ENCODE measurements at regions not wholly inside any gene's neighbourhood (a gene's known extent, or its start where the extent isn't known, plus 50 kb on each side); places are given as distances from the start of the nearest gene placed in this dataset.

- CTCF ChIA-PET, result no interaction called here
- no peak for DNase-seq
These were observed 212.8 kb upstream of the BMP4 start for GRCh38 chr14:54169254-54169924.

DNA sequence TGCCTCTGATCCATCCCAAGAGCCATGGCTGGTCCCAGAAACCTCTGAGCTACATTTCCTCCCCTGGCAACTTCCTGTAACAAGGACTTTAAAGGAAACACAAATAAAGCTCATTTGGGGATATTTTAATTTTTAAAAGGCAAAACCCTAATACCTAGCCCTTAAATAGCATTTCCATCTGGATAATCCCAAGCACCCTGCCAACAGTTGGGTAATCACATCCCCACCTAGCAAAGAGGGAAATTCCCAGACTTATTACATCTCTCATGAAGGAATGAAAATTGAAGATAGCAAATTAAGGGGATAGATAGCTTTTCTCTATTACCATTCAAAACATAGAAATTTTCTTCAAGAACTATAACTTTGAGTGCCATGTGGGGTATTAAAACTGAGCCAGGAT, 213.7 kb upstream of the BMP4 start:
- Mint-ChIP-seq H3K9me3 (no peaks in the 10 kb centered on the region), H3K36me3 (no peaks in the 10 kb centered on the region), H3K4me3 (no peak overlapping the region), H3K27me3 (peaks cover 27 to 58% (median 36%) of the 10 kb centered on the region in 5 donors), H3K4me1 (no peaks in the 10 kb centered on the region), H3K27ac (no peak overlapping the region)
- Histone ChIP-seq H3K36me3 (ENCODE audit: control insufficient read depth in 2 of 3, insufficient read depth in 3 of 3, low read length in 3 of 3) (no peaks in the 10 kb centered on the region), H3K9me3 (ENCODE audit: control insufficient read depth in 2 of 3, low read length in 3 of 3) (no peaks in the 10 kb centered on the region), H3K27ac (ENCODE audit: low read depth, low read length) (no peak overlapping the region), H3K4me1 (ENCODE audit: control insufficient read depth in 2 of 2, insufficient read depth in 2 of 2, low read length in 2 of 2) (no peaks in the 10 kb centered on the region), H3K27me3 (ENCODE audit: control insufficient read depth in 2 of 2, insufficient read depth in 2 of 2, low read length in 2 of 2) (no peaks in the 10 kb centered on the region), H3K4me3 (ENCODE audit: low read length) (no peak overlapping the region)
- intact Hi-C loops (cut with micrococcal nuclease), result loop anchor here (10.0 kb wide), 2 partner anchors 236 to 1346 kb away; no protein-coding TSS in a partner anchor
- CTCF ChIA-PET, result no interaction called here
- DNase-seq (no peak), ATAC-seq (no peak)
- POLR2A ChIA-PET, result no interaction called here

More at GRCh38 chr14:54169254-54169924, 212.8 kb upstream of the BMP4 start:
- no peak overlapping the region for H3K4me3 ChIP-seq (ENCODE audit: low read length)
- no peaks in the 10 kb centered on the region for H3K4me1 Mint-ChIP-seq
- H3K27ac Mint-ChIP-seq, result no peak overlapping the region
- H3K9me3 ChIP-seq (ENCODE audit: control insufficient read depth in 2 of 3, low read length in 3 of 3), result no peaks in the 10 kb centered on the region
- no peak overlapping the region for H3K27ac ChIP-seq (ENCODE audit: low read depth, low read length)
- no peak overlapping the region for H3K4me3 Mint-ChIP-seq
- no peaks in the 10 kb centered on the region for H3K36me3 ChIP-seq (ENCODE audit: control insufficient read depth in 2 of 3, insufficient read depth in 3 of 3, low read length in 3 of 3)
- intact Hi-C loops (cut with micrococcal nuclease), result no loop called here
- no peaks in the 10 kb centered on the region for H3K36me3 Mint-ChIP-seq
- no peaks in the 10 kb centered on the region for H3K4me1 ChIP-seq (ENCODE audit: control insufficient read depth in 2 of 2, insufficient read depth in 2 of 2, low read length in 2 of 2)
- no peak for ATAC-seq
- peaks cover 26 to 58% (median 35%) of the 10 kb centered on the region in 5 donors for H3K27me3 Mint-ChIP-seq
- POLR2A ChIA-PET, result no interaction called here
- no peaks in the 10 kb centered on the region for H3K9me3 Mint-ChIP-seq
- H3K27me3 ChIP-seq (ENCODE audit: control insufficient read depth in 2 of 2, insufficient read depth in 2 of 2, low read length in 2 of 2), result no peaks in the 10 kb centered on the region

- H3K4me3 ChIP-seq (ENCODE audit: low read length), result no peak overlapping the region
- no peaks in the 10 kb centered on the region for H3K9me3 Mint-ChIP-seq
- ChIA-PET POLR2A (no interaction called here), CTCF (no interaction called here)
- intact Hi-C loops (cut with micrococcal nuclease), result loop anchor here (10.0 kb wide), 2 partner anchors 237 to 1347 kb away; no protein-coding TSS in a partner anchor
- no peaks in the 10 kb centered on the region for H3K36me3 Mint-ChIP-seq
- H3K36me3 ChIP-seq (ENCODE audit: control insufficient read depth in 2 of 3, insufficient read depth in 3 of 3, low read length in 3 of 3), result no peaks in the 10 kb centered on the region
- H3K27ac ChIP-seq (ENCODE audit: low read depth, low read length), result no peak overlapping the region
- no peaks in the 10 kb centered on the region for H3K4me1 ChIP-seq (ENCODE audit: control insufficient read depth in 2 of 2, insufficient read depth in 2 of 2, low read length in 2 of 2)
- H3K27me3 ChIP-seq (ENCODE audit: control insufficient read depth in 2 of 2, insufficient read depth in 2 of 2, low read length in 2 of 2), result no peaks in the 10 kb centered on the region
- no peaks in the 10 kb centered on the region for H3K9me3 ChIP-seq (ENCODE audit: control insufficient read depth in 2 of 3, low read length in 3 of 3)
- no peak overlapping the region for H3K4me3 Mint-ChIP-seq
- no peak for ATAC-seq
- no peaks in the 10 kb centered on the region for H3K4me1 Mint-ChIP-seq
- no peak overlapping the region for H3K27ac Mint-ChIP-seq
- DNase-seq, result no peak
- H3K27me3 Mint-ChIP-seq, result peaks cover 30 to 60% (median 43%) of the 10 kb centered on the region in 5 donors
These were observed 215.5 kb upstream of the BMP4 start for GRCh38 chr14:54172114-54172513.

DNA sequence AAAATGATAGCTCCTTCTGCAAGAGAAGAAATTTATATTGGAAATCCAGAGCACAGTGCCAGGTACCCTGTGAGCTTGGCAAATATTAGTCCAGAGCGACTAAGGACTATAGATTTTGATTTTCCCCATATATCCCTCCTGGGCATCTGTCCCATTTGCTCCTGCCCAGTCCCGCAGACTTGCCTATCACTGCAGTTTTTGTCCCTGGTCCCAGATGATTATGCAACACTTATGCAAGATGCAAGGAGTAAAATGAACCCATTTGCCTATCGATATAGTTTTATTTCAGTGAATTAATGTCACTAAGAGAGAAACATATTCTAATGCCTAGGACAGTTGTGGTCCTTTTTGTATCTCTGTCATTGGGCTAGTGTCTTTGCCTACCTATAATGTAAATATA, 215.9 kb upstream of the BMP4 start:
- Mint-ChIP-seq H3K27me3 (peaks cover 33 to 64% (median 47%) of the 10 kb centered on the region in 5 donors), H3K27ac (no peak overlapping the region)

GRCh38 chr14:54173802-54174201, 217.2 kb upstream of the BMP4 start:
- Histone ChIP-seq H3K4me3 (ENCODE audit: low read length) (no peak overlapping the region), H3K27ac (ENCODE audit: low read depth, low read length) (no peak overlapping the region), H3K27me3 (ENCODE audit: control insufficient read depth in 2 of 2, insufficient read depth in 2 of 2, low read length in 2 of 2) (no peaks in the 10 kb centered on the region), H3K9me3 (ENCODE audit: control insufficient read depth in 2 of 3, low read length in 3 of 3) (no peaks in the 10 kb centered on the region), H3K4me1 (ENCODE audit: control insufficient read depth in 2 of 2, insufficient read depth in 2 of 2, low read length in 2 of 2) (no peaks in the 10 kb centered on the region), H3K36me3 (ENCODE audit: control insufficient read depth in 2 of 3, insufficient read depth in 3 of 3, low read length in 3 of 3) (no peaks in the 10 kb centered on the region)
- ChIA-PET POLR2A (no interaction called here), CTCF (interaction anchor here (2.4 kb wide), 1 partner anchor 244 kb away, joined by 10 read pairs; no protein-coding TSS in a partner anchor)
- intact Hi-C loops (cut with micrococcal nuclease), result loop anchor here (10.0 kb wide), 2 partner anchors 239 to 1349 kb away; no protein-coding TSS in a partner anchor
- Mint-ChIP-seq H3K27ac (no peak overlapping the region), H3K36me3 (no peaks in the 10 kb centered on the region), H3K27me3 (peaks cover 36 to 68% (median 56%) of the 10 kb centered on the region in 5 donors), H3K9me3 (no peaks in the 10 kb centered on the region), H3K4me3 (no peak overlapping the region), H3K4me1 (no peaks in the 10 kb centered on the region)
- ATAC-seq (no peak), DNase-seq (no peak)

More for the DNA sequence above, 215.9 kb upstream of the BMP4 start:
- H3K36me3 Mint-ChIP-seq, result no peaks in the 10 kb centered on the region
- no peak overlapping the region for H3K4me3 Mint-ChIP-seq
- intact Hi-C loops (cut with micrococcal nuclease), result loop anchor here (10.0 kb wide), 2 partner anchors 238 to 1348 kb away; no protein-coding TSS in a partner anchor
- DNase-seq (no peak), ATAC-seq (no peak)
- POLR2A ChIA-PET, result no interaction called here
- Histone ChIP-seq H3K4me1 (ENCODE audit: control insufficient read depth in 2 of 2, insufficient read depth in 2 of 2, low read length in 2 of 2) (no peaks in the 10 kb centered on the region), H3K27me3 (ENCODE audit: control insufficient read depth in 2 of 2, insufficient read depth in 2 of 2, low read length in 2 of 2) (no peaks in the 10 kb centered on the region), H3K4me3 (ENCODE audit: low read length) (no peak overlapping the region), H3K9me3 (ENCODE audit: control insufficient read depth in 2 of 3, low read length in 3 of 3) (no peaks in the 10 kb centered on the region), H3K36me3 (ENCODE audit: control insufficient read depth in 2 of 3, insufficient read depth in 3 of 3, low read length in 3 of 3) (no peaks in the 10 kb centered on the region), H3K27ac (ENCODE audit: low read depth, low read length) (no peak overlapping the region)
- CTCF ChIA-PET, result no interaction called here
- H3K9me3 Mint-ChIP-seq, result no peaks in the 10 kb centered on the region
- H3K4me1 Mint-ChIP-seq, result no peaks in the 10 kb centered on the region

GRCh38 chr14:54174457-54174856, 217.8 kb upstream of the BMP4 start:
- intact Hi-C loops (cut with micrococcal nuclease), result loop anchor here (10.0 kb wide), 2 partner anchors 240 to 1350 kb away; no protein-coding TSS in a partner anchor
- Histone ChIP-seq H3K27me3 (ENCODE audit: control insufficient read depth in 2 of 2, insufficient read depth in 2 of 2, low read length in 2 of 2) (no peaks in the 10 kb centered on the region), H3K27ac (ENCODE audit: low read depth, low read length) (no peak overlapping the region), H3K9me3 (ENCODE audit: control insufficient read depth in 2 of 3, low read length in 3 of 3) (no peaks in the 10 kb centered on the region), H3K4me1 (ENCODE audit: control insufficient read depth in 2 of 2, insufficient read depth in 2 of 2, low read length in 2 of 2) (no peaks in the 10 kb centered on the region), H3K36me3 (ENCODE audit: control insufficient read depth in 2 of 3, insufficient read depth in 3 of 3, low read length in 3 of 3) (no peaks in the 10 kb centered on the region), H3K4me3 (ENCODE audit: low read length) (no peak overlapping the region)
- DNase-seq, result no peak
- peaks cover 36 to 71% (median 62%) of the 10 kb centered on the region in 5 donors for H3K27me3 Mint-ChIP-seq
- CTCF ChIA-PET, result interaction anchor here (2.4 kb wide), 1 partner anchor 245 kb away, joined by 10 read pairs; no protein-coding TSS in a partner anchor
- no peak overlapping the region for H3K27ac Mint-ChIP-seq
- H3K9me3 Mint-ChIP-seq, result no peaks in the 10 kb centered on the region
- POLR2A ChIA-PET, result no interaction called here
- no peak overlapping the region for H3K4me3 Mint-ChIP-seq
- no peak for ATAC-seq
- no peaks in the 10 kb centered on the region for H3K36me3 Mint-ChIP-seq
- H3K4me1 Mint-ChIP-seq, result no peaks in the 10 kb centered on the region

All from naive thymus-derived CD4-positive, alpha-beta T cell (primary cell).